ENCODE measurements at regions not wholly inside any gene's neighbourhood (a gene's known extent, or its start where the extent isn't known, plus 50 kb on each side); places are given as distances from the start of the nearest gene placed in this dataset.

- ATAC-seq (ENCODE audit: low read depth) (no peak), DNase-seq (no peak)
- H2AK5ac ChIP-seq (ENCODE audit: low read depth, low read length): no peak overlapping the region
- H2BK5ac ChIP-seq (ENCODE audit: low read depth, low read length, poor library complexity, severe bottlenecking): no peak overlapping the region
- no peaks in the 10 kb centered on the region for H3K79me1 ChIP-seq (ENCODE audit: low read depth in 1 of 2, low read length in 2 of 2)
- H2BK20ac ChIP-seq (ENCODE audit: low read depth, low read length): no peak overlapping the region
- no peaks in the 10 kb centered on the region for H3K36me3 ChIP-seq (ENCODE audit: control insufficient read depth, insufficient read depth, low read length)
- H3K27me3 ChIP-seq (ENCODE audit: control insufficient read depth, insufficient read depth, low read length): no peaks in the 10 kb centered on the region
- no peak overlapping the region for H3K4ac ChIP-seq (ENCODE audit: low read depth, low read length)
- H3K9me1 ChIP-seq (ENCODE audit: insufficient read depth, low read length): no peaks in the 10 kb centered on the region
- H4K20me1 ChIP-seq (ENCODE audit: insufficient read depth, low read length): no peaks in the 10 kb centered on the region
- intact Hi-C loops (cut with micrococcal nuclease) (no loop called here), dilution Hi-C loops (cut with HindIII; ENCODE audit: low sequenced_read_pairs, unreplicated experiment) (no loop called here), in situ Hi-C loops (cut with MboI; ENCODE audit: low sequenced_read_pairs) (no loop called here)
- no peak overlapping the region for H4K8ac ChIP-seq (ENCODE audit: low read depth in 2 of 2, low read length in 2 of 2)
- no peak overlapping the region for H4K5ac ChIP-seq (ENCODE audit: low read depth, low read length)
- H3K4me3 ChIP-seq (ENCODE audit: insufficient read depth, low read depth, low read length): no peak overlapping the region
- TF ChIP-seq POLR2A (IDR thresholded peaks at IDR 0.05; ENCODE audit: low read depth, low read length) (no peak), MAZ (IDR thresholded peaks at IDR 0.05; ENCODE audit: borderline replicate concordance, low read depth, low read length) (no peak), CHD1 (IDR thresholded peaks at IDR 0.05; ENCODE audit: low read depth, low read length) (no peak), FOS (IDR thresholded peaks at IDR 0.05; ENCODE audit: low read depth, low read length) (no peak), CEBPB (IDR thresholded peaks at IDR 0.05; ENCODE audit: low read depth, low read length) (no peak)
- H3K9ac ChIP-seq (ENCODE audit: low read depth, low read length): no peak overlapping the region
- no CpG with 5 or more reads among the region's 2 CpGs for WGBS, 2 experiments (ENCODE audit: extremely low coverage in 2 of 2, insufficient read length in 1 of 2)
- H3K9me3 ChIP-seq (ENCODE audit: control insufficient read depth, insufficient read depth, low read length): no peaks in the 10 kb centered on the region
- H3K23ac ChIP-seq (ENCODE audit: low read depth, low read length): no peak overlapping the region
- ChIA-PET POLR2A (ENCODE audit: unreplicated experiment) (no interaction called here), CTCF (no interaction called here)
- no peak overlapping the region for H4K91ac ChIP-seq (ENCODE audit: insufficient read depth, low read depth, low read length)
- H3K14ac ChIP-seq (replicated peaks; ENCODE audit: low read depth, low read length): no peak overlapping the region
- H3K4me1 ChIP-seq (ENCODE audit: control insufficient read depth, insufficient read depth, low read length): peaks cover under 1% of the 10 kb centered on the region; the same call in 1 of the 2 replicates
- H2AK9ac ChIP-seq (replicated peaks; ENCODE audit: low read depth, low read length, poor library complexity): no peak overlapping the region
- H3K56ac ChIP-seq (ENCODE audit: extremely low read depth, insufficient read depth, low read length): no peak overlapping the region
- H3K4me2 ChIP-seq (ENCODE audit: low read depth, low read length): no peak overlapping the region
- no peak overlapping the region for H3K27ac ChIP-seq (ENCODE audit: insufficient read depth, low read length)
- no peak overlapping the region for H2BK120ac ChIP-seq (ENCODE audit: low read depth, low read length)
- H2BK15ac ChIP-seq (ENCODE audit: low read depth, low read length): no peak overlapping the region
- no peak overlapping the region for H3K18ac ChIP-seq (ENCODE audit: low read depth, low read length)
- BruUV-seq (replicated peaks): no TSS peak
- H2AFZ ChIP-seq (replicated peaks; ENCODE audit: low read length, poor library complexity): no peak overlapping the region
Measured at GRCh38 chr6:23531666-23532065, 594.3 kb upstream of the NRSN1 start.
